Astrocyte (in vitro differentiated cells and primary cell): ENCODE measurements at regions not wholly inside any gene's neighbourhood (a gene's known extent, or its start where the extent isn't known, plus 50 kb on each side); places are given as distances from the start of the nearest gene placed in this dataset.

Experiments used
- DNase-seq: peaks from one replicate; pipeline ENCODE4 v3.0.0-alpha.2; 2010; ENCODE audit warnings: low read depth
- FAIRE-seq: peaks from 2 replicates; lab custom pipeline; 2011; peaks lifted over from hg19 to GRCh38; lab: Jason Lieb, UNC
- H2AFZ ChIP-seq: 2 replicates; pipeline ENCODE4 v1.6.0; 2012; ENCODE audit warnings: low read depth, low read length, inconsistent platforms
- H3K27ac ChIP-seq: 2 replicates; pipeline ENCODE4 v1.5.1; 2011; ENCODE audit warnings: low read depth, low read length, inconsistent platforms
- H3K27me3 ChIP-seq: 2 replicates; pipeline ENCODE4 v1.6.0; 2011; ENCODE audit warnings: low read length, inconsistent platforms; ENCODE audit not compliant: insufficient read depth
- H3K36me3 ChIP-seq: 2 replicates; pipeline ENCODE4 v1.5.1; 2011; ENCODE audit warnings: low read length, inconsistent platforms; ENCODE audit not compliant: insufficient read depth
- H3K4me1 ChIP-seq: 2 replicates; pipeline ENCODE4 v1.5.1; 2011; ENCODE audit warnings: low read length, inconsistent platforms; ENCODE audit not compliant: insufficient read depth
- H3K4me2 ChIP-seq: 2 replicates; pipeline ENCODE4 v1.6.0; 2012; ENCODE audit warnings: low read length, inconsistent platforms
- H3K4me3 ChIP-seq: 2 replicates; pipeline ENCODE4 v1.5.1; 2011; ENCODE audit warnings: low read depth, mild to moderate bottlenecking, low read length, inconsistent platforms; ENCODE audit not compliant: insufficient read depth
- H3K79me2 ChIP-seq: 2 replicates; pipeline ENCODE4 v1.6.0; 2012; ENCODE audit warnings: mild to moderate bottlenecking, low read length, inconsistent platforms; ENCODE audit not compliant: insufficient read depth
- H3K9ac ChIP-seq: 2 replicates; pipeline ENCODE4 v1.6.0; 2012; ENCODE audit warnings: mild to moderate bottlenecking, low read length, inconsistent platforms
- H3K9me3 ChIP-seq: 2 replicates; pipeline ENCODE4 v1.5.1; 2012; ENCODE audit warnings: low read depth, mild to moderate bottlenecking, low read length, inconsistent platforms; ENCODE audit not compliant: insufficient read depth
- H4K20me1 ChIP-seq: 2 replicates; pipeline ENCODE4 v1.6.0; 2012; ENCODE audit warnings: low read length, inconsistent platforms; ENCODE audit not compliant: insufficient read depth
- H3K27ac Mint-ChIP-seq: one replicate; pipeline ENCODE4 v1.8.0; 2021; ENCODE audit warnings: mild to moderate bottlenecking, mixed read lengths; ENCODE audit not compliant: unreplicated experiment
- H3K27me3 Mint-ChIP-seq: one replicate; pipeline ENCODE4 v1.8.0; 2021; ENCODE audit warnings: low read depth, mixed read lengths; ENCODE audit not compliant: unreplicated experiment
- H3K36me3 Mint-ChIP-seq: one replicate; pipeline ENCODE4 v1.8.0; 2021; ENCODE audit warnings: low read depth, mixed read lengths; ENCODE audit not compliant: unreplicated experiment
- H3K4me1 Mint-ChIP-seq: one replicate; pipeline ENCODE4 v1.8.0; 2021; ENCODE audit warnings: low read depth, mixed read lengths; ENCODE audit not compliant: unreplicated experiment
- H3K4me3 Mint-ChIP-seq: one replicate; pipeline ENCODE4 v1.8.0; 2021; ENCODE audit warnings: mild to moderate bottlenecking, moderate library complexity, mixed read lengths; ENCODE audit not compliant: unreplicated experiment
- H3K9me3 Mint-ChIP-seq: one replicate; pipeline ENCODE4 v1.8.0; 2021; ENCODE audit warnings: mild to moderate bottlenecking, mixed read lengths; ENCODE audit not compliant: unreplicated experiment
- EZH2 ChIP-seq: IDR thresholded peaks from 2 replicates; pipeline ENCODE4 v1.6.1; 2012; ENCODE audit warnings: mild to moderate bottlenecking, low read length, inconsistent platforms; ENCODE audit not compliant: insufficient read depth
- TF ChIP-seq, protein P1 (sequence below): IDR thresholded peaks from 2 replicates; pipeline ENCODE4 v1.5.1; 2011; ENCODE audit warnings: low read depth, mild to moderate bottlenecking, inconsistent platforms, low read length, moderate library complexity; ENCODE audit not compliant: insufficient read depth

DNA sequence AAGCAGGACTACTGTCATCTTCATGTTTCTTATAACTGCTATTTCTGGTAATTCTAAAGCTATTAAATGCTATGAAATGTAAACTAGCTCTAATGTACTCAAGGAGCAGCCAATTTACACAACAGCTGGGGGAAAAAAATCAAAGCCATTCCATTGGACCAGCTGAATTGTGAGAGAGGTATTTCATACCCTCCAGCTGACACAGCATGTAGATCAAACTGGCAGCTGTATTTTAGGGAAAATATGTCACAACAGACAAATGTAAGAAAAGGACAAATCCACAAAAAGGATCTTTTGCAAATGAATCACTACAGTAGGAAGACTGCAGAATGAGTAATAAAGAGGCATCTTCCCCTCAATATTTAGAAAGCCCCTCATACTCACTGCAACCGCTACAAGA, 65.2 kb upstream of the FAM47B start:
- H3K79me2 ChIP-seq, result no peaks in the 10 kb centered on the region
- no peaks in the 10 kb centered on the region for H4K20me1 ChIP-seq
- no peaks in the 10 kb centered on the region for H3K27me3 ChIP-seq
- peak; percentile 54 for DNase-seq
- peak overlapping the region; percentile 32 for H3K27ac ChIP-seq
- TF ChIP-seq EZH2, result no peak
- TF ChIP-seq, protein P1, sequence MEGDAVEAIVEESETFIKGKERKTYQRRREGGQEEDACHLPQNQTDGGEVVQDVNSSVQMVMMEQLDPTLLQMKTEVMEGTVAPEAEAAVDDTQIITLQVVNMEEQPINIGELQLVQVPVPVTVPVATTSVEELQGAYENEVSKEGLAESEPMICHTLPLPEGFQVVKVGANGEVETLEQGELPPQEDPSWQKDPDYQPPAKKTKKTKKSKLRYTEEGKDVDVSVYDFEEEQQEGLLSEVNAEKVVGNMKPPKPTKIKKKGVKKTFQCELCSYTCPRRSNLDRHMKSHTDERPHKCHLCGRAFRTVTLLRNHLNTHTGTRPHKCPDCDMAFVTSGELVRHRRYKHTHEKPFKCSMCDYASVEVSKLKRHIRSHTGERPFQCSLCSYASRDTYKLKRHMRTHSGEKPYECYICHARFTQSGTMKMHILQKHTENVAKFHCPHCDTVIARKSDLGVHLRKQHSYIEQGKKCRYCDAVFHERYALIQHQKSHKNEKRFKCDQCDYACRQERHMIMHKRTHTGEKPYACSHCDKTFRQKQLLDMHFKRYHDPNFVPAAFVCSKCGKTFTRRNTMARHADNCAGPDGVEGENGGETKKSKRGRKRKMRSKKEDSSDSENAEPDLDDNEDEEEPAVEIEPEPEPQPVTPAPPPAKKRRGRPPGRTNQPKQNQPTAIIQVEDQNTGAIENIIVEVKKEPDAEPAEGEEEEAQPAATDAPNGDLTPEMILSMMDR, result no peak
- no peaks in the 10 kb centered on the region for H3K36me3 ChIP-seq
- peak; percentile 95 for FAIRE-seq
- Mint-ChIP-seq H3K36me3 (no peaks in the 10 kb centered on the region), H3K4me3 (no peak overlapping the region), H3K4me1 (peaks cover 35% of the 10 kb centered on the region), H3K27ac (peak overlapping the region; percentile 77), H3K27me3 (no peaks in the 10 kb centered on the region), H3K9me3 (no peaks in the 10 kb centered on the region)
- peak overlapping the region; percentile 34 for H3K4me2 ChIP-seq
- no peaks in the 10 kb centered on the region for H3K9me3 ChIP-seq
- no peak overlapping the region for H3K4me3 ChIP-seq
- no peak overlapping the region for H2AFZ ChIP-seq
- H3K4me1 ChIP-seq, result peaks cover 3% of the 10 kb centered on the region
- no peak overlapping the region for H3K9ac ChIP-seq

DNA sequence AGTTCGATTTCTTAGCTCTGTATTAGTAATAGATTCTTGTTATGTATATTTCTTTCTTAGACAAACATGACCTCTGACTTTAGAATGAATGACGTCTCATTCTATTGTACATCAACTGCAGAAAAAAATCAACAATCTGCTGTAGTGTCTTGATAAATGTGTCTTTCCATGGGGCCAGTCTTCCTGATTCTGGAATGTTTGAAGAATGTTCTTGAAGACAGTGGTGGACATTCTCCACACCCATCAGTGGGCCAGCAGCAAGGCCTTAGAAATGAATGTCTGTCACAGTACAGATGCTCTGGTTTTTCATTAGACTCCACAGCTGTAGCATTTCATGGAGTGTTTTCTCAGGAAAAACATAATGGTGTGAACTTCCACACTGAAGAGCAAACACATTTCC, 63.2 kb upstream of the FAM47B start:
- Mint-ChIP-seq H3K27ac (peak overlapping the region; percentile 66), H3K4me3 (no peak overlapping the region), H3K9me3 (no peaks in the 10 kb centered on the region), H3K36me3 (no peaks in the 10 kb centered on the region), H3K4me1 (peaks cover 38% of the 10 kb centered on the region), H3K27me3 (no peaks in the 10 kb centered on the region)
- FAIRE-seq (peak; percentile 65), DNase-seq (peak; percentile 23)
- Histone ChIP-seq H3K9ac (no peak overlapping the region), H3K4me3 (no peak overlapping the region), H3K4me1 (peaks cover 7% of the 10 kb centered on the region), H3K27me3 (no peaks in the 10 kb centered on the region), H3K79me2 (no peaks in the 10 kb centered on the region), H4K20me1 (no peaks in the 10 kb centered on the region), H3K36me3 (no peaks in the 10 kb centered on the region), H3K9me3 (no peaks in the 10 kb centered on the region), H3K4me2 (no peak overlapping the region), H3K27ac (no peak overlapping the region), H2AFZ (no peak overlapping the region)
- TF ChIP-seq, protein P1, result no peak
- no peak for TF ChIP-seq EZH2

DNA sequence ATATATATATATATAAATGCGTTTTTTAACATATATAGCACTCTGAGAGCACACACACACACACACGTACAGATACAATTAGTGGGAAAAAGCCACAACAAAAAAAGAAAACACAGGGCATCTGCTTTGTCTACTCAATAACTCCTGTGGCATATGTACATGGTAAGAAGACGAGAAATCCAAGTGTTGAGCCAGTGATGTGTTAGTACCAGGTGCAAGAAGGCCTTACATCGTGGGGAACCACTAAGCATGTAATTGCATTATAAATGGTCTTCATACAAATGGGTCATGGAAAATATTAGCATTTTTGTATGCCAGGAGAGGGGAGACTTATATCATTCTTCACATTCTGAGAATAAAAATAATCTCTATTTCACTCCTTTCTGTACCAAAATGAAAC, 62.7 kb upstream of the FAM47B start:
- Histone ChIP-seq H3K4me1 (peaks cover 12% of the 10 kb centered on the region), H3K36me3 (no peaks in the 10 kb centered on the region), H3K4me3 (no peak overlapping the region), H3K4me2 (no peak overlapping the region), H3K9me3 (no peaks in the 10 kb centered on the region), H3K9ac (no peak overlapping the region), H3K27ac (peak overlapping the region; percentile 47), H3K27me3 (no peaks in the 10 kb centered on the region), H2AFZ (no peak overlapping the region), H4K20me1 (no peaks in the 10 kb centered on the region), H3K79me2 (no peaks in the 10 kb centered on the region)
- H3K4me3 Mint-ChIP-seq, result no peak overlapping the region
- H3K27me3 Mint-ChIP-seq, result no peaks in the 10 kb centered on the region
- no peaks in the 10 kb centered on the region for H3K36me3 Mint-ChIP-seq
- TF ChIP-seq, protein P1, result no peak
- TF ChIP-seq EZH2, result no peak
- no peaks in the 10 kb centered on the region for H3K9me3 Mint-ChIP-seq
- no peak overlapping the region for H3K27ac Mint-ChIP-seq
- peak; percentile 73 for FAIRE-seq
- peaks cover 42% of the 10 kb centered on the region for H3K4me1 Mint-ChIP-seq
- peak; percentile 18 for DNase-seq
